LNCaP clone FGC (cell line): ENCODE measurements at regions not wholly inside any gene's neighbourhood (a gene's known extent, or its start where the extent isn't known, plus 50 kb on each side); places are given as distances from the start of the nearest gene placed in this dataset.
A peak's percentile ranks its signal among the peaks of the same experiment; 100 is the strongest.

ENCODE experiments used
- DNase-seq: peaks from one replicate; pipeline ENCODE4 v3.0.0-alpha.2; 2011; ENCODE audit warnings: low read depth
- H3K4me3 ChIP-seq: 2 replicates; pipeline ENCODE4 v1.5.1; 2011; ENCODE audit warnings: mild to moderate bottlenecking, low read depth, low read length, control low read depth
- TF ChIP-seq, protein P1 (sequence below): IDR thresholded peaks from 2 replicates; pipeline ENCODE4 v1.5.1; 2012; ENCODE audit warnings: mild to moderate bottlenecking; ENCODE audit not compliant: control insufficient read depth, insufficient read depth; ENCODE audit errors: extremely low read depth

- DNase-seq, result no peak
- no peak overlapping the region for H3K4me3 ChIP-seq
- TF ChIP-seq, protein P1, sequence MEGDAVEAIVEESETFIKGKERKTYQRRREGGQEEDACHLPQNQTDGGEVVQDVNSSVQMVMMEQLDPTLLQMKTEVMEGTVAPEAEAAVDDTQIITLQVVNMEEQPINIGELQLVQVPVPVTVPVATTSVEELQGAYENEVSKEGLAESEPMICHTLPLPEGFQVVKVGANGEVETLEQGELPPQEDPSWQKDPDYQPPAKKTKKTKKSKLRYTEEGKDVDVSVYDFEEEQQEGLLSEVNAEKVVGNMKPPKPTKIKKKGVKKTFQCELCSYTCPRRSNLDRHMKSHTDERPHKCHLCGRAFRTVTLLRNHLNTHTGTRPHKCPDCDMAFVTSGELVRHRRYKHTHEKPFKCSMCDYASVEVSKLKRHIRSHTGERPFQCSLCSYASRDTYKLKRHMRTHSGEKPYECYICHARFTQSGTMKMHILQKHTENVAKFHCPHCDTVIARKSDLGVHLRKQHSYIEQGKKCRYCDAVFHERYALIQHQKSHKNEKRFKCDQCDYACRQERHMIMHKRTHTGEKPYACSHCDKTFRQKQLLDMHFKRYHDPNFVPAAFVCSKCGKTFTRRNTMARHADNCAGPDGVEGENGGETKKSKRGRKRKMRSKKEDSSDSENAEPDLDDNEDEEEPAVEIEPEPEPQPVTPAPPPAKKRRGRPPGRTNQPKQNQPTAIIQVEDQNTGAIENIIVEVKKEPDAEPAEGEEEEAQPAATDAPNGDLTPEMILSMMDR, result no peak
These were observed 158.4 kb downstream of the UBE2E3 start for GRCh38 chr2:181138816-181139215.

DNA sequence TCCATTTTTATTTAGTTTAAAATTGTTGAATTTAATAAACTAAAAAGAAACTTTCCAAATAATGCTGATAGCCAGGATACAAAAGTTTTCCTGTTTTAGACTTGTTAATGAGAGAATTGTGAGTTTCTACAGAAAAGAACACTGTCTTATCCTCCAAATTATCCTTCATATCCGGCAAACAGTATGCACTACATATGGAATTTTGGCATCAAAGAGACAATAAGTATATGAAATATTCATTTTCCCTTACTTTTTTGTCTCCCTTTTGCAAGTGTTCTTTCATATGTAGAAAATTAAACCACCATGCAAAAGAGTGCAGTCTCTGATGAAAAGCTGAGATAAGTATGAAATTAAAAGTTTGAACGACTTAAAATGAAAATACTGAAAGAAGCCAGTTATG, 159.4 kb downstream of the UBE2E3 start:
- TF ChIP-seq, protein P1, result no peak
- no peak for DNase-seq
- H3K4me3 ChIP-seq, result no peak overlapping the region

GRCh38 chr2:181140414-181140813, 160.0 kb downstream of the UBE2E3 start:
- no peak overlapping the region for H3K4me3 ChIP-seq
- TF ChIP-seq, protein P1, result no peak
- peak; percentile 46 for DNase-seq

GRCh38 chr2:181140928-181141327, 160.5 kb downstream of the UBE2E3 start:
- TF ChIP-seq, protein P1, result no peak
- H3K4me3 ChIP-seq, result no peak overlapping the region
- DNase-seq, result no peak

DNA sequence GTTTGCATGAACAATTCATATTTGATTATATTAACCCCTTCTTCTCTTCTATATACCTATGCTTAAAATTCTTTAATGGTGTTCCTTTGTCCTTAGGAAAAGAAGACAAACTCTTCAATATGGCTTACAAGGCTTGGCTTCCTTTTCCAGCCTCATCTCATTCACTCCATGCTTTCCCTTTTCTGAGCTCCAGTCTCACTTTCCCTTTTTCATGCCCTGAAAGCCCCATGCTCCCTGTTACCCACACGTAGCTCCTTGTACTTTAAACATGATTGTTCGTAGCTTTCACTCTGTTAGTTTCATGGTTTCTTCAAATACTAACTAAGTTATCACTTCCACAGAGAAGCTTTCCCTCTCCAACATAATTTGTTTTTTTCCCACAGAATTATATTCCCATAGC, 161.3 kb downstream of the UBE2E3 start:
- TF ChIP-seq, protein P1, result no peak
- no peak overlapping the region for H3K4me3 ChIP-seq
- DNase-seq, result no peak

GRCh38 chr2:181142514-181142913, 162.1 kb downstream of the UBE2E3 start:
- TF ChIP-seq, protein P1, result no peak
- H3K4me3 ChIP-seq, result no peak overlapping the region
- no peak for DNase-seq

DNA sequence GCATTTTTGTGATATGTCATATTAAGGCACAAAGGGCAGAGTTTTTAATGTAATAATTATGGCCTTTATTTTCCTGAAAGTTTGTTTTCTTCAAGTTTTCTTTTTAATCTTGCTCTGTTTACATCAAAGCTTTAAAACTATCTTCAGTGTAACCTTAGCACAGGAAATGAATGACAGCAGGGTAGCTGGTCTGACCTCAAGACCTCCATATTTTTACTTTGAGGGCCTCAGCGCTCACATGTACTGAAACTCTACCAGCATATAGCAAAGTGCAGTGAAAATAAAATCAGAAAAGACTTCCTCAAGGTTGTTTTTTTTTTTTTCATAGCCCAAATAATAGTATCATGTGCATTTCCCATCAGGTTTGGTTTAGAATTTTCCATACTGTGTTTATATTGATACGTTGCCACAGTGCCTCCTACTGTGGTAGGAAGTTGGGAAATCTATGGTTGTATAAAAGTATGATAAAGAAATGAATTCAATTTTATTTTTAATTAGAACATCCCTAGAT, 163.4 kb downstream of the UBE2E3 start:
- no peak overlapping the region for H3K4me3 ChIP-seq
- TF ChIP-seq, protein P1, result no peak
- DNase-seq, result no peak
